ENCODE measurements at regions not wholly inside any gene's neighbourhood (a gene's known extent, or its start where the extent isn't known, plus 50 kb on each side); places are given as distances from the start of the nearest gene placed in this dataset.

DNA sequence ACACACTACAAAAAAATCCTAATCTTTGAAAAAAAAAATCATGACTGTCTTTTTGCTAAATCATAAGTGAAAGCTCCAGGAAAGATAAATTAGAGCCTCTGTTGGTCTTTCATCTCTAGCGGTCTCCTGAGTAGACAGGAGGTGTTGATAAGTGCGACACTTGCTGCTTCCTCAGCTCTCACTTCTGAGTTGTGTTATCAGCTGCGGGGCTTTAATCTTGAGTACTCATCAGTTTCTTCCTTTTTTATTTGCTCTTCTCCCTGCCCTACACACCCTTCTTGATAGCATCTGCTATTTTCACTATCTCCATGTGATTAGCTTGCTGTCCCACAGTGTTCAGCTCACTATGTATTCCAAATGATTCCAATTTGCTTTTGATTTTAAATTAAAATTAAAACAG lies 1449.2 kb downstream of the C4orf33 start:
- ATAC-seq (no peak), DNase-seq (no peak)
- intact Hi-C loops (cut with DNase I, micrococcal nuclease): no loop called here

- no peak for ATAC-seq
These were observed 1449.6 kb downstream of the C4orf33 start for GRCh38 chr4:130545596-130545995.

GRCh38 chr4:130559268-130559667 lies 1463.3 kb downstream of the C4orf33 start:
- ATAC-seq: no peak
- intact Hi-C loops (cut with DNase I, micrococcal nuclease): no loop called here
- no peak for DNase-seq

More at GRCh38 chr4:130545596-130545995, 1449.6 kb downstream of the C4orf33 start:
- DNase-seq: no peak
- intact Hi-C loops (cut with DNase I, micrococcal nuclease): no loop called here

- intact Hi-C loops (cut with DNase I, micrococcal nuclease): no loop called here
- DNase-seq (peak in 1 of 2 donors; percentile 3), ATAC-seq (no peak)
These were observed 1467.4 kb downstream of the C4orf33 start for GRCh38 chr4:130563185-130563888.

GRCh38 chr4:130563889-130564418 lies 1468.0 kb downstream of the C4orf33 start:
- no peak for ATAC-seq
- DNase-seq: no peak
- intact Hi-C loops (cut with DNase I, micrococcal nuclease): no loop called here

DNA sequence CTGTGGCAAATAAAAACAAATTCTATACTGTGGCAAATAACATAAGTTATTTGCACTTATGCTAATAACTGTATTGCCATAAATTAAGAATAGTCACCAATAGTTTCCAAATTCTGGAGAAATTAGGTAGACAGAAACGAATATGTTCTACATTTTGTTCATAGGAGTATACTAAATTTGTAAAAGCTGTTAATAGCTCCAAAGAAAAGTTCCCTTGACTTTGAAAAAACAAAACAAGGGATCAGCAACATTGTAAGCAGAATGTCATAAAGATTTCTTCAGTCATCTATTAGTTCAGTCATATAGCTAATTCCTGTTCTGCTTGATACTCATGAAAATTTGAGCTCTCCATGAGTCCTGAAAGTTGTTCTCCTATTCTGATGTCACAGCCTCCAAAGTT lies 1472.8 kb downstream of the C4orf33 start:
- ATAC-seq (no peak), DNase-seq (no peak)
- intact Hi-C loops (cut with DNase I, micrococcal nuclease): no loop called here

- intact Hi-C loops (cut with DNase I, micrococcal nuclease): no loop called here
- DNase-seq (no peak), ATAC-seq (no peak)
These were observed 1477.8 kb downstream of the C4orf33 start for GRCh38 chr4:130573742-130574141.

- ATAC-seq (no peak), DNase-seq (no peak)
- intact Hi-C loops (cut with DNase I, micrococcal nuclease): no loop called here
These were observed 1478.3 kb downstream of the C4orf33 start for GRCh38 chr4:130574215-130574614.

DNA sequence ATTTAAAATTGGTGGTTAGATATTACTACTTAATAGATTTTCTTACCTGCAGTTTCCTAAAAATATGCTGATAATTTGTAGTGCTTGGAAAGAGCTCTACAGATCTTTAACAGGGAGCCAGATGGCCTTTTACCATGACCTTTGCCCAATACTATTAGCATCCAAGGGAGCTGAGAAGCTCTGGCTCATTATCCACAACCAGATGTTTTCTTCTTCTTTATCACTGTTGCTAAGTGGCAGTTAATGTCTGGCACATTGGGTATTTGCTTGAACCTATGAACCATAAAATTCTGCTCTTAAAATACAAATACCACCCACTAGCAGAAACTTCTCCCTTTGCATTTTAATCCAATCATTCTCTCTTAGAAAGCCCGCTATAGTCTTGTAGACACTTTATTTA lies 1480.3 kb downstream of the C4orf33 start:
- intact Hi-C loops (cut with DNase I, micrococcal nuclease): no loop called here
- DNase-seq (no peak), ATAC-seq (no peak)

DNA sequence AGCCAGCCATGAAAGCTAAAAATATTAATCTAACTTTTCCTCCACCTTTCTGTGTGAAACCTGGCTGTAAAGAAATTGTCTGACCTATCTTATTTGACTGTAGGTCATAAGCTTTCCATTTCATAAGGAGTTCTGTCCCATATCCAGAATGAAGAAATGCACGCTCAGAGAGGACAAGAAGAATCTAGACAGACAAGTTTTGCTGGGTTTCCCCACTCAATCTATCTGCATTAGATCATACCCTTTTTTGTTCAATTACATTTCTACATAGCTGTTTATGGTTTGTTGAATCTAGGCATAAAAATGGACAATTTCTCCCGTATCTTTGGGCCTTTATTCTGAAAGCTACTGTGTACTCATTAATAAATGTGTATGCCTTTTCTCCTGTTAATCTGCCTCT lies 1495.1 kb downstream of the C4orf33 start:
- ATAC-seq (no peak), DNase-seq (no peak)
- intact Hi-C loops (cut with DNase I, micrococcal nuclease): no loop called here

DNA sequence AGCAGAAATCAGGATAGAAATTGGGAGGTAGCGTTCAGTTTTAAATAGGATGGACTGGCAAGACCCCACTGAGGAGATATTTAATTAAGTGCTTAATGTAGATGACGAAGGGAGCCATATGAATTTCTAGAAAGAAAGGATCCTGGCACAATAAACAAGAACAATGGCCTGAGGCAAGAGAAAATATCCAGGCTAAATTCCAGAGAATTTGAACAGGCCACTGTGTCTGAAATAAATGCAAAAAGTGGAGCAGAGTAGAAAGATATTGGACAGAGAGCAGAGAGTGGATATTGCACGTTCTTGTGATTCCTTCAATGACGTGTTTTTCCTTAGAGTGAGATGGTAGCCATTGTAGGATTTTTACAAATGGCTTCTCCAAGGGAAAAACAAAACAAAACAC lies 1504.8 kb downstream of the C4orf33 start:
- intact Hi-C loops (cut with DNase I, micrococcal nuclease): no loop called here
- DNase-seq (no peak), ATAC-seq (no peak)

DNA sequence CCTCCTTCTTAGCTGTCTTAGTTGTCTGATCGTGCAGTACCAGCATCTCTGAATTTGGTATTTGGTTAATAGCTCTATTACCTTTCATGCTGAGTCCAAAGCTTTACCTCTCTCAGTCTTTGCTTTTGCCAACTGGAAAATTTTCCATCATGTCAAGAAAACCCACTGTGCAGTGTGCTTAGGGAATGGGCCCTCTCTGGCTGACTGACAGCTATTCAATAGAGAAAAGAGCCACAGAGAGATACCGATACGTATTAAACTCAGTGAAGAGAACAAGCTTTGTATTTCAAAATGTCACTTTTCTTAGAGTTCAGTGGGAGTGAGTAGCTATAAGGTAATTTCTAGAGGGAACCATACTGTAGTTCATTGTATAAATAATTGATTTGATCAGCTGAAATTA lies 1507.1 kb downstream of the C4orf33 start:
- DNase-seq (no peak), ATAC-seq (no peak)
- intact Hi-C loops (cut with DNase I, micrococcal nuclease): no loop called here

DNA sequence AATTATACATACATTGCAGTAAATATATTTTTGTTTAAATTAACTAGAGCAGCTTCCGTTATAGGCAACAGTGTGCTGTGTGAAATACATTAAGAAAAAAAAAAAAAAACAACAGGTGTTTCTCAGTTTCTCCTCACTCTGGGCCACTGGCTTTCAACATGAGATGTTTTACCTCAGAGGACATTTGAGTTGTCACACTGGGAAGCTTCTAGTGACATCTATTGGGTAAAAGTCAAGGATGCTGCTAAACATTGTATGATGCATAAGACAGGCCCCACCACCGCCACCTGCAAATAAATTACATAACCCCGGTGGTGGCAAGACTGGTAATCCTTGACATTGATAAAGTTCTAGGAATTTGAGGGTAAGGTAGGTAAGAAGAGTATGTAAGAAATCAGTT lies 1512.2 kb downstream of the C4orf33 start:
- intact Hi-C loops (cut with DNase I, micrococcal nuclease): no loop called here
- ATAC-seq (no peak), DNase-seq (no peak)

GRCh38 chr4:130628531-130628930 lies 1532.6 kb downstream of the C4orf33 start:
- DNase-seq: no peak
- ATAC-seq: no peak
- intact Hi-C loops (cut with DNase I, micrococcal nuclease): no loop called here

- no peak for ATAC-seq
- intact Hi-C loops (cut with DNase I, micrococcal nuclease): no loop called here
- no peak for DNase-seq
These were observed 1537.0 kb downstream of the C4orf33 start for GRCh38 chr4:130632731-130633604.

DNA sequence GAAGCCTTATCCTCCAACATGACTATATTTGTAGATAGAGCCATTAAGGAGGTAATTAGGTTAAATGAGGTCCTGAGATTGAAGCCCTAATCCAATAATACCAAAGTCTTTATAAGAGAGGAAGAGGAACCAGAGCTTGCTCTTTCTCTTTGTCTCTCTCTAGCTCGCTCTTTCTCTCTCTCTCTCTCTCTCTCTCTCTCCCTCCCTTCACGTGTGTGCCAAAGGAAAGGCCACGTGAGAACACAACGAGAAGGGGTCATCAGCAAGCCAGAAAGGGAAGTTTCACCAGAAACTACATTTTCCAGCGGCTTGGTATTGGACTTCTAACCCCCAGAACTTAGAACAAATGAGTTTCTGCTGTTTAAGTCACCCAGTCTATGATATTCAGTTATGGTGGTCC lies 1540.5 kb downstream of the C4orf33 start:
- DNase-seq (no peak), ATAC-seq (no peak)
- intact Hi-C loops (cut with DNase I, micrococcal nuclease): no loop called here

GRCh38 chr4:130640592-130640991 lies 1544.6 kb downstream of the C4orf33 start:
- intact Hi-C loops (cut with DNase I, micrococcal nuclease): no loop called here
- ATAC-seq (no peak), DNase-seq (no peak)

GRCh38 chr4:130646886-130647285 lies 1550.9 kb downstream of the C4orf33 start:
- intact Hi-C loops (cut with DNase I, micrococcal nuclease): no loop called here
- ATAC-seq (no peak), DNase-seq (no peak)

- ATAC-seq: no peak
- DNase-seq: no peak
- intact Hi-C loops (cut with DNase I, micrococcal nuclease): no loop called here
These were observed 1552.6 kb downstream of the C4orf33 start for GRCh38 chr4:130648570-130648969.

- DNase-seq: no peak
- ATAC-seq: no peak
- intact Hi-C loops (cut with DNase I, micrococcal nuclease): no loop called here
These were observed 1557.9 kb downstream of the C4orf33 start for GRCh38 chr4:130653842-130654241.

Data from left colon (tissue), 2 donors.